ENCODE measurements at regions not wholly inside any gene's neighbourhood (a gene's known extent, or its start where the extent isn't known, plus 50 kb on each side); places are given as distances from the start of the nearest gene placed in this dataset.

- 34% methylated on average over 16 of the region's 16 CpGs for WGBS (ENCODE audit: insufficient coverage, insufficient replicate concordance, low lambda C conversion rate, missing lambda C conversion rate)
- RAD21 ChIA-PET (ENCODE audit: unreplicated experiment): no interaction called here
- BruUV-seq (replicated peaks): no TSS peak
- POLR2A ChIA-PET: no interaction called here
- CTCF ChIA-PET: no interaction called here
- in situ Hi-C loops (cut with MboI): no loop called here
- no peak overlapping the region for H2AFZ ChIP-seq (ENCODE audit: control insufficient read depth, low read depth, low read length)
- H3K79me2 ChIP-seq (ENCODE audit: control insufficient read depth, insufficient read depth, low read length): no peaks in the 10 kb centered on the region
- SMC1A ChIA-PET (ENCODE audit: uncharacterized antibody, unreplicated experiment): no interaction called here
- no peaks in the 10 kb centered on the region for H4K20me1 ChIP-seq (ENCODE audit: control insufficient read depth, insufficient read depth)
- DNase-seq (ENCODE audit: low read depth, low spot score) (no peak), ATAC-seq (no peak), FAIRE-seq (no peak)
- no peak overlapping the region for H3K27ac ChIP-seq (ENCODE audit: control insufficient read depth, insufficient read depth)
- intact Hi-C loops (cut with micrococcal nuclease; ENCODE audit: unreplicated experiment): no loop called here
- H3K9ac ChIP-seq (ENCODE audit: control insufficient read depth, insufficient read depth, low read length): no peak overlapping the region
- no peaks in the 10 kb centered on the region for H3K4me1 ChIP-seq (ENCODE audit: control insufficient read depth, insufficient read depth, low read length)
- TF ChIP-seq DPF2 (IDR thresholded peaks at IDR 0.05) (no peak), EED (IDR thresholded peaks at IDR 0.05; ENCODE audit: low read depth) (no peak), SIX5 (IDR thresholded peaks at IDR 0.05; ENCODE audit: low read depth, low read length, severe bottlenecking) (no peak), CUX1 (IDR thresholded peaks at IDR 0.05; ENCODE audit: insufficient replicate concordance, low read depth, low read length) (no peak), ELK1 (IDR thresholded peaks at IDR 0.05; ENCODE audit: low read depth, low read length) (no peak), CBX5 (IDR thresholded peaks at IDR 0.05; ENCODE audit: low read depth) (no peak)
- TF ChIP-seq, protein P1, sequence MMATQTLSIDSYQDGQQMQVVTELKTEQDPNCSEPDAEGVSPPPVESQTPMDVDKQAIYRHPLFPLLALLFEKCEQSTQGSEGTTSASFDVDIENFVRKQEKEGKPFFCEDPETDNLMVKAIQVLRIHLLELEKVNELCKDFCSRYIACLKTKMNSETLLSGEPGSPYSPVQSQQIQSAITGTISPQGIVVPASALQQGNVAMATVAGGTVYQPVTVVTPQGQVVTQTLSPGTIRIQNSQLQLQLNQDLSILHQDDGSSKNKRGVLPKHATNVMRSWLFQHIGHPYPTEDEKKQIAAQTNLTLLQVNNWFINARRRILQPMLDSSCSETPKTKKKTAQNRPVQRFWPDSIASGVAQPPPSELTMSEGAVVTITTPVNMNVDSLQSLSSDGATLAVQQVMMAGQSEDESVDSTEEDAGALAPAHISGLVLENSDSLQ (IDR thresholded peaks at IDR 0.05): no peak
- H3K4me2 ChIP-seq (ENCODE audit: control insufficient read depth, insufficient read depth): no peak overlapping the region
- no peaks in the 10 kb centered on the region for H3K36me3 ChIP-seq (ENCODE audit: control insufficient read depth in 2 of 2, insufficient read depth in 2 of 2, low read length in 1 of 2)
- no peaks in the 10 kb centered on the region for H3K9me3 ChIP-seq (replicated peaks; ENCODE audit: control insufficient read depth, insufficient read depth, low read length)
- no peak overlapping the region for H3K4me3 ChIP-seq
- H3K27me3 ChIP-seq (replicated peaks in 1 of 2; ENCODE audit: control insufficient read depth in 2 of 2, insufficient read depth in 2 of 2, low read length in 1 of 2): no peaks in the 10 kb centered on the region
Observed at GRCh38 chr13:111917901-111918300, 149.0 kb upstream of the SOX1 start.

Measured in GM12878 (cell line).